HG03378 (cell line): ENCODE measurements at regions not wholly inside any gene's neighbourhood (a gene's known extent, or its start where the extent isn't known, plus 50 kb on each side); places are given as distances from the start of the nearest gene placed in this dataset.
A peak's percentile ranks its signal among the peaks of the same experiment; 100 is the strongest.
"Not testable (repeated sequence)": the region's sequence is repeated elsewhere in the genome, so short reads cannot be mapped to it uniquely, and the experiment has no call there.

Source experiments
- ATAC-seq: cut with Tn5 transposase; IDR thresholded peaks from one replicate; pipeline ENCODE4 v1.9.1; 2021; ENCODE audit warnings: mild to moderate bottlenecking, moderate library complexity; ENCODE audit not compliant: unreplicated experiment

GRCh38 chr6:14288910-14289309, 171.3 kb downstream of the CD83 start:
- ATAC-seq, result no peak

GRCh38 chr6:14290041-14290771, 172.6 kb downstream of the CD83 start:
- no peak for ATAC-seq

- ATAC-seq, result no peak
Measured at GRCh38 chr6:14290772-14291330, 173.3 kb downstream of the CD83 start.

- ATAC-seq, result no peak
Measured at GRCh38 chr6:14291331-14291730, 173.8 kb downstream of the CD83 start.

- ATAC-seq, result no peak
Measured at GRCh38 chr6:14292119-14292518, 174.5 kb downstream of the CD83 start.

GRCh38 chr6:14294270-14294951, 176.8 kb downstream of the CD83 start:
- no peak for ATAC-seq

- not testable (repeated sequence) for ATAC-seq
Measured at GRCh38 chr6:14296698-14297097, 179.1 kb downstream of the CD83 start.

GRCh38 chr6:14297118-14297517, 179.5 kb downstream of the CD83 start:
- ATAC-seq, result not testable (repeated sequence)

GRCh38 chr6:14300189-14300588, 182.6 kb downstream of the CD83 start:
- not testable (repeated sequence) for ATAC-seq

GRCh38 chr6:14300721-14301120, 183.1 kb downstream of the CD83 start:
- not testable (repeated sequence) for ATAC-seq

- not testable (repeated sequence) for ATAC-seq
Measured at GRCh38 chr6:14301477-14301876, 183.9 kb downstream of the CD83 start.

- no peak for ATAC-seq
Measured at GRCh38 chr6:14305131-14305530, 187.6 kb downstream of the CD83 start.

GRCh38 chr6:14305624-14306023, 188.1 kb downstream of the CD83 start:
- ATAC-seq, result no peak

GRCh38 chr6:14306151-14306906, 188.8 kb downstream of the CD83 start:
- ATAC-seq, result no peak

- ATAC-seq, result no peak
Measured at GRCh38 chr6:14309516-14309915, 191.9 kb downstream of the CD83 start.

- no peak for ATAC-seq
Measured at GRCh38 chr6:14309951-14310445, 192.4 kb downstream of the CD83 start.

- no peak for ATAC-seq
Measured at GRCh38 chr6:14310960-14311359, 193.4 kb downstream of the CD83 start.

GRCh38 chr6:14312587-14312986, 195.0 kb downstream of the CD83 start:
- ATAC-seq, result peak; percentile 53

GRCh38 chr6:14313248-14313647, 195.7 kb downstream of the CD83 start:
- peak; percentile 41 for ATAC-seq

- ATAC-seq, result no peak
Measured at GRCh38 chr6:14315353-14315752, 197.8 kb downstream of the CD83 start.
